H1 (cell line): ENCODE measurements at regions not wholly inside any gene's neighbourhood (a gene's known extent, or its start where the extent isn't known, plus 50 kb on each side); places are given as distances from the start of the nearest gene placed in this dataset.

Experiments
- CTCF ChIA-PET: fragments of 300-600 bp; sonication (Branson Sonifier 250); formaldehyde crosslinking; loops from one replicate; lab custom pipeline; 2021; ENCODE audit not compliant: partially characterized antibody; lab: Charles Lee
- POLR2A ChIA-PET: fragments of 300-600 bp; sonication (Branson Sonifier 250); formaldehyde crosslinking; loops from one replicate; lab custom pipeline; 2021; ENCODE audit warnings: inconsistent platforms; ENCODE audit not compliant: partially characterized antibody; lab: Charles Lee
- DNase-seq, 2 experiments: peaks; one replicate each; pipeline versions ENCODE4 v3.0.0 to v3.0.0-alpha.2; 2010 to 2022; ENCODE audit warnings: low spot score in 2 of 2, low read depth in 1 of 2, mixed read lengths in 1 of 2
- FAIRE-seq: peaks from 2 replicates; lab custom pipeline; 2011; peaks lifted over from hg19 to GRCh38; lab: Jason Lieb, UNC
- H2AFZ ChIP-seq: 2 replicates; pipeline ENCODE4 v1.8.1; 2012; ENCODE audit warnings: low read length, inconsistent platforms
- H2AK5ac ChIP-seq: 2 replicates; pipeline ENCODE4 v1.6.1; 2013; ENCODE audit warnings: low read depth, low read length
- H2BK120ac ChIP-seq: replicated peaks from 2 replicates; pipeline ENCODE3; 2013; ENCODE audit warnings: low read depth, low read length, inconsistent platforms
- H2BK12ac ChIP-seq: 2 replicates; pipeline ENCODE4 v1.6.1; 2013; ENCODE audit warnings: low read depth, low read length
- H2BK15ac ChIP-seq: 2 replicates; pipeline ENCODE4 v1.6.1; 2013; ENCODE audit warnings: low read length
- H2BK20ac ChIP-seq: 2 replicates; pipeline ENCODE4 v1.6.1; 2013; ENCODE audit warnings: low read length
- H2BK5ac ChIP-seq: 2 replicates; pipeline ENCODE4 v1.6.1; 2013; ENCODE audit warnings: low read depth, low read length
- H3K14ac ChIP-seq: 2 replicates; pipeline ENCODE4 v1.6.1; 2013; ENCODE audit warnings: inconsistent platforms; ENCODE audit not compliant: insufficient read length
- H3K18ac ChIP-seq: 2 replicates; pipeline ENCODE4 v1.6.1; 2013; ENCODE audit warnings: low read length; ENCODE audit errors: extremely low read depth
- H3K23ac ChIP-seq: 2 replicates; pipeline ENCODE4 v1.6.1; 2013; ENCODE audit warnings: inconsistent platforms; ENCODE audit not compliant: insufficient read length
- H3K23me2 ChIP-seq: 2 replicates; pipeline ENCODE4 v1.6.1; 2013; ENCODE audit warnings: low read depth, low read length
- H3K27ac ChIP-seq: 2 replicates; pipeline ENCODE4 v1.6.1; 2011; ENCODE audit warnings: low read depth, low read length, inconsistent platforms
- H3K27me3 ChIP-seq, 4 experiments: replicated peaks in 1 of 4; 1 replicate in 1 of 4; 2 replicates in 3 of 4; pipeline versions ENCODE4 v1.6.1 to v1.8.1; 2011 to 2013; ENCODE audit warnings: low read length in 3 of 4, mild to moderate bottlenecking in 3 of 4, inconsistent platforms in 2 of 4, mixed read lengths in 2 of 4, moderate library complexity in 1 of 4; ENCODE audit not compliant: control insufficient read depth in 3 of 4, insufficient read depth in 3 of 4; ENCODE audit errors: extremely low read depth in 1 of 4
- H3K36me3 ChIP-seq, 4 experiments: 2 replicates each; pipeline versions ENCODE4 v1.6.1 to v1.8.1; 2011 to 2013; ENCODE audit warnings: mild to moderate bottlenecking in 4 of 4, low read length in 3 of 4, moderate library complexity in 2 of 4, control low read depth in 1 of 4, inconsistent platforms in 1 of 4; ENCODE audit not compliant: insufficient read depth in 4 of 4, control insufficient read depth in 2 of 4
- H3K4ac ChIP-seq: replicated peaks from 2 replicates; pipeline ENCODE3; 2013; ENCODE audit warnings: low read length, low read depth, mixed read lengths, inconsistent platforms; ENCODE audit not compliant: insufficient read length
- H3K4me1 ChIP-seq, 4 experiments: replicated peaks in 1 of 4; 1 replicate in 1 of 4; 2 replicates in 3 of 4; pipeline versions ENCODE4 v1.6.1 to v1.8.1; 2011 to 2013; ENCODE audit warnings: low read length in 3 of 4, inconsistent platforms in 2 of 4, mixed read lengths in 1 of 4; ENCODE audit not compliant: insufficient read depth in 4 of 4, control insufficient read depth in 3 of 4
- H3K4me2 ChIP-seq, 2 experiments: 2 replicates each; pipeline versions ENCODE4 v1.6.1 to v1.8.1; 2011 to 2013; ENCODE audit warnings: low read depth in 2 of 2, low read length in 2 of 2, control low read depth in 1 of 2, inconsistent platforms in 1 of 2, mild to moderate bottlenecking in 1 of 2; ENCODE audit not compliant: insufficient read depth in 1 of 2
- H3K4me3 ChIP-seq, 4 experiments: fragments of 200-600, 300-600 bp in 1 of 4; sonication (generic), shearing (Covaris generic), sonication (Bioruptor Twin) in 1 of 4; 2 replicates each; pipeline versions ENCODE4 v1.5.1 to v1.8.1; 2011 to 2016; ENCODE audit warnings: low read length in 4 of 4, low read depth in 3 of 4, control low read depth in 2 of 4, inconsistent platforms in 2 of 4, mild to moderate bottlenecking in 2 of 4, mixed read lengths in 1 of 4, moderate library complexity in 1 of 4; ENCODE audit not compliant: insufficient read depth in 2 of 4; ENCODE audit errors: extremely low read depth in 1 of 4
- H3K56ac ChIP-seq: replicated peaks from 2 replicates; pipeline ENCODE3; 2013; ENCODE audit warnings: low read depth, mild to moderate bottlenecking, mixed read lengths, low read length, inconsistent platforms; ENCODE audit not compliant: insufficient read length
- H3K79me1 ChIP-seq: 2 replicates; pipeline ENCODE4 v1.6.1; 2013; ENCODE audit warnings: low read depth, low read length, control low read depth
- H3K79me2 ChIP-seq, 2 experiments: 2 replicates each; pipeline versions ENCODE4 v1.6.1 to v1.8.1; 2012 to 2013; ENCODE audit warnings: low read length in 2 of 2, mild to moderate bottlenecking in 2 of 2, inconsistent platforms in 1 of 2; ENCODE audit not compliant: insufficient read depth in 2 of 2, control insufficient read depth in 1 of 2
- H3K9ac ChIP-seq, 4 experiments: replicated peaks in 1 of 4; 1 replicate in 1 of 4; 2 replicates in 3 of 4; pipeline versions ENCODE4 v1.6.1 to v1.8.1; 2011 to 2013; ENCODE audit warnings: low read depth in 3 of 4, low read length in 3 of 4, control low read depth in 2 of 4, mild to moderate bottlenecking in 2 of 4, moderate library complexity in 2 of 4, inconsistent platforms in 1 of 4; ENCODE audit errors: extremely low read depth in 1 of 4
- H3K9me3 ChIP-seq, 2 experiments: 2 replicates each; pipeline versions ENCODE4 v1.6.1 to v1.8.1; 2012 to 2013; ENCODE audit warnings: mild to moderate bottlenecking in 2 of 2, moderate library complexity in 2 of 2, control low read depth in 1 of 2, inconsistent platforms in 1 of 2, low read depth in 1 of 2, low read length in 1 of 2, mixed read lengths in 1 of 2; ENCODE audit not compliant: insufficient read depth in 2 of 2
- H4K20me1 ChIP-seq, 2 experiments: replicated peaks in 1 of 2; 2 replicates each; pipeline versions ENCODE3 to v1.8.1; 2011 to 2013; ENCODE audit warnings: inconsistent platforms in 2 of 2, low read length in 2 of 2, mild to moderate bottlenecking in 1 of 2; ENCODE audit not compliant: insufficient read depth in 2 of 2, control insufficient read depth in 1 of 2
- H4K5ac ChIP-seq: 2 replicates; pipeline ENCODE4 v1.6.1; 2013; ENCODE audit warnings: low read length, low read depth, mixed read lengths, inconsistent platforms; ENCODE audit not compliant: insufficient read length
- H4K8ac ChIP-seq: 2 replicates; pipeline ENCODE4 v1.8.0; 2013; ENCODE audit warnings: mild to moderate bottlenecking, moderate library complexity, low read length, inconsistent platforms; ENCODE audit not compliant: insufficient read depth; ENCODE audit errors: extremely low read depth
- H4K91ac ChIP-seq: replicated peaks from 2 replicates; pipeline ENCODE3; 2013; ENCODE audit warnings: low read length, mixed read lengths, inconsistent platforms; ENCODE audit not compliant: insufficient read length
- BCL11A ChIP-seq, 2 experiments: IDR thresholded peaks; one replicate each; pipeline ENCODE4 v1.6.1; 2011; ENCODE audit warnings: low read depth in 2 of 2, low read length in 2 of 2, mild to moderate bottlenecking in 2 of 2
- CEBPB ChIP-seq: IDR thresholded peaks from 2 replicates; pipeline ENCODE4 v1.6.1; 2012; ENCODE audit warnings: low read depth, low read length
- CHD2 ChIP-seq: IDR thresholded peaks from 2 replicates; pipeline ENCODE4 v1.6.1; 2012; ENCODE audit warnings: low read length, improper control_type of control experiment
- HDAC6 ChIP-seq: IDR thresholded peaks from one replicate; pipeline ENCODE4 v1.7.1; 2012; ENCODE audit warnings: low read depth, mild to moderate bottlenecking, inconsistent platforms, low read length, moderate library complexity
- KDM4A ChIP-seq: IDR thresholded peaks from one replicate; pipeline ENCODE4 v1.7.1; 2012; ENCODE audit warnings: low read depth, mild to moderate bottlenecking, moderate library complexity, low read length, inconsistent platforms; ENCODE audit not compliant: severe bottlenecking
- NANOG ChIP-seq: IDR thresholded peaks from 2 replicates; pipeline ENCODE4 v1.6.1; 2011; ENCODE audit warnings: low read length, low read depth, mild to moderate bottlenecking, inconsistent platforms; ENCODE audit not compliant: insufficient read depth, poor library complexity, severe bottlenecking
- TAF1 ChIP-seq: IDR thresholded peaks from 2 replicates; pipeline ENCODE4 v1.6.1; 2011; ENCODE audit warnings: mild to moderate bottlenecking, low read depth, low read length
- TAF7 ChIP-seq: optimal IDR thresholded peaks from 2 replicates; pipeline ENCODE3; 2011; ENCODE audit warnings: low read depth, mild to moderate bottlenecking, inconsistent platforms, low read length, moderate library complexity, borderline replicate concordance
- TCF12 ChIP-seq: IDR thresholded peaks from 2 replicates; pipeline ENCODE4 v1.6.1; 2011; ENCODE audit warnings: low read depth, mild to moderate bottlenecking, low read length
- YY1 ChIP-seq: IDR thresholded peaks from 2 replicates; pipeline ENCODE4 v1.6.1; 2011; ENCODE audit warnings: low read depth, mild to moderate bottlenecking, low read length
- WGBS, 2 experiments: shearing (Covaris generic) in 1 of 2; methylation state at CpG; one replicate each; pipeline versions ENCODE4 v1.1.6 to v1.1.7; 2013 to 2015; ENCODE audit warnings: low lambda C conversion rate in 2 of 2, mixed read lengths in 2 of 2, inconsistent platforms in 1 of 2, low coverage in 1 of 2, missing lambda C conversion rate in 1 of 2; ENCODE audit not compliant: insufficient replicate concordance in 2 of 2, insufficient coverage in 1 of 2, insufficient read length in 1 of 2; ENCODE audit errors: extremely low coverage in 1 of 2, missing lambda C conversion rate in 1 of 2; 5-methylcytosine and 5-hydroxymethylcytosine counted together
- TF ChIP-seq, protein P1 (sequence below), 3 experiments: IDR thresholded peaks; 1 replicate in 2 of 3; 2 replicates in 1 of 3; pipeline versions ENCODE4 v1.5.1 to v1.6.1; 2011; ENCODE audit warnings: low read length in 3 of 3, mild to moderate bottlenecking in 3 of 3, inconsistent platforms in 2 of 3, low read depth in 1 of 3, moderate library complexity in 1 of 3; ENCODE audit not compliant: insufficient read depth in 1 of 3; ENCODE audit errors: control extremely low read depth in 1 of 3

DNA sequence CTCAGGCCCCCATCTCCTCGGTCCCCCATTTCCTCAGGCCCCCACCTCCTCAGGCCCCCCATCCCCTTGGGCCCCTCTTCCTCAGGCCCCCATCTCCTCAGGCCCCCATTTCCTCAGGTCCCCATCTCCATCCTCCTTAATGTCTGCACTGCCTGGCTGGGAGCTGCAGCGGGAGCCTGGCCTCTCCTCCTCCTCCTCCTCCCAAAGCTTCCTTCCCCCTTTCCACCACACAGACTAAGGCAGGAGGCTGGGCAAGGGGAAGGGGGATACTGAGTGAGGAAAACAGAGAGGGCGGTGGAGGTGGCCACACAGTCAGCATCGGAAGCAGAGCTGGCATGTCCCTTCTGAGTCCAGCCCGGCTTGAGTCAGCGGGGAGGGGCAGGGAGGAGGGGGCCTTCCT is 122.6 kb upstream of the RPS6KA2 start:
- H2AFZ ChIP-seq, result no peak overlapping the region
- no peak overlapping the region for H3K27ac ChIP-seq
- no peak overlapping the region for H2BK120ac ChIP-seq
- no peak overlapping the region for H3K4ac ChIP-seq
- WGBS, 2 experiments, result 71% methylated on average over 1 of the region's 6 CpGs; no CpG with 5 or more reads in 1 of the 2 experiments
- H2BK15ac ChIP-seq, result no peak overlapping the region
- H3K9me3 ChIP-seq, result 0 out of 4 replicates have a peak, but pooled peaks cover 0 to 2% of the 10 kb centered on the region in 2 experiments
- no peak overlapping the region for H4K91ac ChIP-seq
- no peak overlapping the region for H3K18ac ChIP-seq
- no peak overlapping the region for H2BK20ac ChIP-seq
- H2AK5ac ChIP-seq, result no peak overlapping the region
- no peak for FAIRE-seq
- no peaks in the 10 kb centered on the region for H3K79me1 ChIP-seq
- no peak overlapping the region for H2BK5ac ChIP-seq
- no peak overlapping the region for H4K5ac ChIP-seq
- no peaks in the 10 kb centered on the region for H3K23me2 ChIP-seq
- no peak overlapping the region for H3K14ac ChIP-seq
- H3K4me3 ChIP-seq, result no peak overlapping the region
- H3K27me3 ChIP-seq, result no peaks in the 10 kb centered on the region; a peak in 1 of 7 replicates
- no peak overlapping the region for H3K9ac ChIP-seq
- no peaks in the 10 kb centered on the region for H3K36me3 ChIP-seq
- POLR2A ChIA-PET, result no interaction called here
- CTCF ChIA-PET, result interaction anchor here (2.4 kb wide), 1 partner anchor 16 kb away, joined by 8 read pairs; no protein-coding TSS in a partner anchor
- no peaks in the 10 kb centered on the region for H3K79me2 ChIP-seq
- H3K4me1 ChIP-seq, result peaks cover 0 to 38% (median 16%) of the 10 kb centered on the region in 4 experiments; a peak in 6 of 7 replicates
- TF ChIP-seq HDAC6 (no peak), YY1 (no peak), TCF12 (no peak), BCL11A (IDR thresholded peaks at IDR 0.05; ENCODE audit: low read depth in 2 of 2, low read length in 2 of 2) (no peak), CEBPB (no peak), CHD2 (no peak), TAF7 (no peak), TAF1 (no peak), KDM4A (no peak), NANOG (no peak)
- TF ChIP-seq, protein P1, sequence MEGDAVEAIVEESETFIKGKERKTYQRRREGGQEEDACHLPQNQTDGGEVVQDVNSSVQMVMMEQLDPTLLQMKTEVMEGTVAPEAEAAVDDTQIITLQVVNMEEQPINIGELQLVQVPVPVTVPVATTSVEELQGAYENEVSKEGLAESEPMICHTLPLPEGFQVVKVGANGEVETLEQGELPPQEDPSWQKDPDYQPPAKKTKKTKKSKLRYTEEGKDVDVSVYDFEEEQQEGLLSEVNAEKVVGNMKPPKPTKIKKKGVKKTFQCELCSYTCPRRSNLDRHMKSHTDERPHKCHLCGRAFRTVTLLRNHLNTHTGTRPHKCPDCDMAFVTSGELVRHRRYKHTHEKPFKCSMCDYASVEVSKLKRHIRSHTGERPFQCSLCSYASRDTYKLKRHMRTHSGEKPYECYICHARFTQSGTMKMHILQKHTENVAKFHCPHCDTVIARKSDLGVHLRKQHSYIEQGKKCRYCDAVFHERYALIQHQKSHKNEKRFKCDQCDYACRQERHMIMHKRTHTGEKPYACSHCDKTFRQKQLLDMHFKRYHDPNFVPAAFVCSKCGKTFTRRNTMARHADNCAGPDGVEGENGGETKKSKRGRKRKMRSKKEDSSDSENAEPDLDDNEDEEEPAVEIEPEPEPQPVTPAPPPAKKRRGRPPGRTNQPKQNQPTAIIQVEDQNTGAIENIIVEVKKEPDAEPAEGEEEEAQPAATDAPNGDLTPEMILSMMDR (IDR thresholded peaks at IDR 0.05; ENCODE audit: control extremely low read depth in 1 of 3, insufficient read depth in 1 of 3, low read depth in 1 of 3, low read length in 3 of 3), result no peak
- TF ChIP-seq, all 59 proteins: peak for 0
- DNase-seq, result no peak
- H3K4me2 ChIP-seq, result no peak overlapping the region
- no peaks in the 10 kb centered on the region for H4K20me1 ChIP-seq
- H4K8ac ChIP-seq, result no peak overlapping the region
- no peak overlapping the region for H3K56ac ChIP-seq
- no peak overlapping the region for H2BK12ac ChIP-seq
- H3K23ac ChIP-seq, result no peak overlapping the region
